Hepatocyte (in vitro differentiated cells): ENCODE measurements at regions not wholly inside any gene's neighbourhood (a gene's known extent, or its start where the extent isn't known, plus 50 kb on each side); places are given as distances from the start of the nearest gene placed in this dataset.

Experiments
- DNase-seq: peaks from one replicate; pipeline ENCODE4 v3.0.0-alpha.2; 2016; ENCODE audit warnings: low spot score
- H2AFZ ChIP-seq: fragments of 200-600 bp; sonication (generic); 2 replicates; pipeline ENCODE4 v1.6.0; 2016; ENCODE audit warnings: antibody characterized with exemption, mild to moderate bottlenecking
- H3K27ac ChIP-seq: fragments of 200-600 bp; sonication (generic); 2 replicates; pipeline ENCODE4 v1.5.1; 2016; ENCODE audit warnings: mild to moderate bottlenecking
- H3K27me3 ChIP-seq: fragments of 200-600 bp; sonication (generic); 2 replicates; pipeline ENCODE4 v1.6.1; 2016
- H3K36me3 ChIP-seq: fragments of 200-600 bp; sonication (generic); replicated peaks from 2 replicates; pipeline ENCODE4 v1.5.1; 2016; ENCODE audit warnings: low read depth; ENCODE audit not compliant: insufficient read depth
- H3K4me1 ChIP-seq: fragments of 200-600 bp; sonication (generic); 2 replicates; pipeline ENCODE4 v1.5.1; 2016; ENCODE audit warnings: mild to moderate bottlenecking, moderate library complexity; ENCODE audit not compliant: insufficient read depth
- H3K4me2 ChIP-seq: fragments of 200-600 bp; sonication (generic); 2 replicates; pipeline ENCODE4 v1.6.0; 2016
- H3K4me3 ChIP-seq: fragments of 200-600 bp; sonication (generic); 2 replicates; pipeline ENCODE4 v1.5.1; 2016; ENCODE audit warnings: mild to moderate bottlenecking
- H3K79me2 ChIP-seq: fragments of 200-600 bp; sonication (generic); 2 replicates; pipeline ENCODE4 v1.6.0; 2017; ENCODE audit warnings: mild to moderate bottlenecking
- H3K9me2 ChIP-seq: fragments of 200-600 bp; sonication (generic); replicated peaks from 2 replicates; pipeline ENCODE4 v1.6.0; 2017; ENCODE audit warnings: mild to moderate bottlenecking; ENCODE audit not compliant: insufficient read depth
- H3K9me3 ChIP-seq: fragments of 200-600 bp; sonication (generic); 2 replicates; pipeline ENCODE4 v1.5.1; 2016; ENCODE audit warnings: low read depth, mild to moderate bottlenecking
- H4K20me1 ChIP-seq: fragments of 200-600 bp; sonication (generic); 2 replicates; pipeline ENCODE4 v1.6.0; 2016; ENCODE audit warnings: mild to moderate bottlenecking; ENCODE audit not compliant: insufficient read depth, poor library complexity, severe bottlenecking
- CTCF ChIP-seq: fragments of 200-600 bp; sonication (generic); IDR thresholded peaks from 2 replicates; pipeline ENCODE4 v1.5.1; 2016; ENCODE audit warnings: antibody characterized with exemption, mild to moderate bottlenecking; ENCODE audit not compliant: poor library complexity
- EZH2 ChIP-seq: fragments of 200-600 bp; sonication (generic); IDR thresholded peaks from 2 replicates; pipeline ENCODE4 v1.6.1; 2016; ENCODE audit warnings: antibody characterized with exemption, mild to moderate bottlenecking, borderline replicate concordance
- EZH2phosphoT487 ChIP-seq: fragments of 200-600 bp; sonication (generic); IDR thresholded peaks from one replicate; pipeline ENCODE4 v1.6.1; 2018; ENCODE audit warnings: antibody characterized with exemption, mild to moderate bottlenecking, low read depth, moderate library complexity; ENCODE audit not compliant: unreplicated experiment, severe bottlenecking
- WGBS: methylation state at CpG from one replicate; pipeline ENCODE4 v1.1.6; 2016; ENCODE audit warnings: low lambda C conversion rate; ENCODE audit errors: missing lambda C conversion rate; 5-methylcytosine and 5-hydroxymethylcytosine counted together

- H4K20me1 ChIP-seq = no peaks in the 10 kb centered on the region
- no peaks in the 10 kb centered on the region for H3K27me3 ChIP-seq
- no peaks in the 10 kb centered on the region for H3K4me1 ChIP-seq
- no peaks in the 10 kb centered on the region for H3K9me2 ChIP-seq
- no peaks in the 10 kb centered on the region for H3K36me3 ChIP-seq
- DNase-seq = no peak
- no peak overlapping the region for H3K4me3 ChIP-seq
- no peak overlapping the region for H3K27ac ChIP-seq
- 98% methylated on average over 4 of the region's 4 CpGs for WGBS
- H2AFZ ChIP-seq = no peak overlapping the region
- no peaks in the 10 kb centered on the region for H3K9me3 ChIP-seq
- no peaks in the 10 kb centered on the region for H3K79me2 ChIP-seq
- TF ChIP-seq CTCF (no peak), EZH2 (no peak), EZH2phosphoT487 (no peak)
- no peak overlapping the region for H3K4me2 ChIP-seq
These were observed 141.1 kb upstream of the ITGB1 start for GRCh38 chr10:33098951-33099663.

DNA sequence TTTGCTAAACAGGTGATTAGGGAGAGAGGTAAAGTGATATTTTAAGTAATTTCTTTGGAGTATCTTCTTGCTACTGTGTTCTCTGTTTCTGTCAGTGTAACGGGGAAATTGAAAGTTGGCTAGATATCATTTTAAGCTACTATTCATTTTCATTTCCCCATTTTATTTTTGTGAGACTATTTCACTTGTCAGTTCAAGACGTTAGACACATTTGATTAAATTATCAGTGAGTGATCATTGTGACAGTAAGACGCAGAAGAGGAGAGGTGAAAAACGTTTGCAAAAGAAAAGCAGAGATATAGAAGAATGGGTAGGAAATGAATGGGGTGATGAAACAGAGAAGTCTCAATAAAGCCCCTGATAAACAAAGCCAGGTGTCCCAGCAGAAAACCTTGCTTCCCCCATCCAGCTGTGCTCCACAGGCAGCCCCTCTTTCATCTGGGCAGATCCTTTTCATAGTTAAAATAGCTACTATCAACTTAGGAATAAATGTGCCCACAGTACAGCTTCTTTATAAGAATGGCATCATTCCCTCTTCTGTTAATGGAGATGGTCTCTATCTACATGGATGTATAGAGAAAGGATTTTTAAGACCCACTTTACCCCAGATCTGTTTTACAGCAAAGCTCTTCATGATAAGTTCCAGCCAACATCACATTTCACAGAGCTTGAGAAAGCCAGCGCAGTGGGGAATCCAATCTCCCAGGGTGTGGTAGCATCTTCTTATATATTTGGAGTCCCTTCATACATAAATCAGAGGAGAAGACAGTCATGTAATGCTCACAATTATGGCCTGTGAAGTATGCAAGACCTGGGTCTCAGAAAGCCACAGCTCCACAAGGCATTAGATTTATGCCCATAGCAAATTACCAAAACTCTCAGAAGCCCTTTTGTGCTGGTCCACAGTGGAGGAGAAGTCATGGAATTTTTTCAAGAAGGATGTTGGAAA lies 138.1 kb upstream of the ITGB1 start:
- 65% methylated on average over 5 of the region's 5 CpGs for WGBS

GRCh38 chr10:33094263-33095051 lies 136.4 kb upstream of the ITGB1 start:
- Histone ChIP-seq H3K36me3 (no peaks in the 10 kb centered on the region), H3K79me2 (no peaks in the 10 kb centered on the region), H3K4me1 (no peaks in the 10 kb centered on the region), H3K9me3 (no peaks in the 10 kb centered on the region), H3K9me2 (no peaks in the 10 kb centered on the region), H3K4me3 (no peak overlapping the region), H4K20me1 (no peaks in the 10 kb centered on the region), H3K27ac (no peak overlapping the region), H3K4me2 (no peak overlapping the region), H2AFZ (no peak overlapping the region), H3K27me3 (no peaks in the 10 kb centered on the region)
- DNase-seq = no peak
- TF ChIP-seq EZH2 (no peak), EZH2phosphoT487 (no peak), CTCF (no peak)
- WGBS = 96% methylated on average over 4 of the region's 4 CpGs

More for the DNA sequence above, 138.1 kb upstream of the ITGB1 start:
- Histone ChIP-seq H3K36me3 (no peaks in the 10 kb centered on the region), H3K27ac (no peak overlapping the region), H3K79me2 (no peaks in the 10 kb centered on the region), H3K4me3 (no peak overlapping the region), H3K4me2 (no peak overlapping the region), H3K4me1 (no peaks in the 10 kb centered on the region), H3K9me3 (no peaks in the 10 kb centered on the region), H2AFZ (no peak overlapping the region), H3K27me3 (no peaks in the 10 kb centered on the region), H3K9me2 (no peaks in the 10 kb centered on the region), H4K20me1 (no peaks in the 10 kb centered on the region)
- no peak for DNase-seq
- no peak for TF ChIP-seq EZH2phosphoT487
- TF ChIP-seq EZH2 = no peak
- TF ChIP-seq CTCF = no peak
